Sigmoid colon (tissue), 4 donors: ENCODE measurements at regions not wholly inside any gene's neighbourhood (a gene's known extent, or its start where the extent isn't known, plus 50 kb on each side); places are given as distances from the start of the nearest gene placed in this dataset.

ENCODE experiments used
- EP300 ChIP-seq, 4 donors: sonication (generic); formaldehyde crosslinking; IDR thresholded peaks; one replicate each; pipeline ENCODE4 v1.6.1; 2017; ENCODE audit warnings: antibody characterized with exemption in 4 of 4
- POLR2A ChIP-seq, 2 donors: fragments of 450-650 bp; IDR thresholded peaks; one replicate each; pipeline ENCODE4 v1.6.1; 2016; ENCODE audit warnings: antibody characterized with exemption in 2 of 2, mild to moderate bottlenecking in 2 of 2, moderate library complexity in 2 of 2
- POLR2AphosphoS5 ChIP-seq, 4 donors: sonication (generic); formaldehyde crosslinking; IDR thresholded peaks; one replicate each; pipeline ENCODE4 v1.6.1; 2017; ENCODE audit warnings: antibody characterized with exemption in 4 of 4
- TF ChIP-seq, protein P1 (sequence below), 4 experiments: fragments of 450-650 bp in 3 of 4; fragments of 200-600 bp in 1 of 4; IDR thresholded peaks; one replicate each; pipeline ENCODE4 v1.5.1; 2016 to 2019; ENCODE audit warnings: antibody characterized with exemption in 4 of 4, mild to moderate bottlenecking in 3 of 4, moderate library complexity in 2 of 4

DNA sequence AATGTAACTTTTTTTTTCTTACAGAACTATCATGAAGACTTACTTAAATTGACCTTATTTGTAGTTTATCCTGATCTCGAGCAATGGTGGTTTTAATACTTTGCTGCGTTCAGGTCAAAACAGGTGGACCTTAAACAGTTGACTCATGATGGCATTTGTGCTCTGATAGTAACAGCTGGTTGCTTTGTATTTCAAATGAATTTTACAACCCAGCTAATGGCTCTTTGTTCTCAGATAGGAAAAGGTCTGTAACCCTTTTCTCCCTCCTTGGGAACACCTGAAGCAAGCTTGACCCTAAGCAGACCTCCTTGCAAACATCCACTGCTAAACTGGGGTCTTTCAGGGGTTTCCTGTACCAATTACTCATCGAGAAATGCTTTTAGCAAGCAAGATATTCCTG, 79.2 kb downstream of the F11 start:
- no peak for TF ChIP-seq POLR2A (IDR thresholded peaks at IDR 0.05)
- TF ChIP-seq, protein P1, sequence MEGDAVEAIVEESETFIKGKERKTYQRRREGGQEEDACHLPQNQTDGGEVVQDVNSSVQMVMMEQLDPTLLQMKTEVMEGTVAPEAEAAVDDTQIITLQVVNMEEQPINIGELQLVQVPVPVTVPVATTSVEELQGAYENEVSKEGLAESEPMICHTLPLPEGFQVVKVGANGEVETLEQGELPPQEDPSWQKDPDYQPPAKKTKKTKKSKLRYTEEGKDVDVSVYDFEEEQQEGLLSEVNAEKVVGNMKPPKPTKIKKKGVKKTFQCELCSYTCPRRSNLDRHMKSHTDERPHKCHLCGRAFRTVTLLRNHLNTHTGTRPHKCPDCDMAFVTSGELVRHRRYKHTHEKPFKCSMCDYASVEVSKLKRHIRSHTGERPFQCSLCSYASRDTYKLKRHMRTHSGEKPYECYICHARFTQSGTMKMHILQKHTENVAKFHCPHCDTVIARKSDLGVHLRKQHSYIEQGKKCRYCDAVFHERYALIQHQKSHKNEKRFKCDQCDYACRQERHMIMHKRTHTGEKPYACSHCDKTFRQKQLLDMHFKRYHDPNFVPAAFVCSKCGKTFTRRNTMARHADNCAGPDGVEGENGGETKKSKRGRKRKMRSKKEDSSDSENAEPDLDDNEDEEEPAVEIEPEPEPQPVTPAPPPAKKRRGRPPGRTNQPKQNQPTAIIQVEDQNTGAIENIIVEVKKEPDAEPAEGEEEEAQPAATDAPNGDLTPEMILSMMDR (IDR thresholded peaks at IDR 0.05) = no peak
- TF ChIP-seq EP300 (IDR thresholded peaks at IDR 0.05) = no peak
- no peak for TF ChIP-seq POLR2AphosphoS5 (IDR thresholded peaks at IDR 0.05)
